ENCODE measurements at regions not wholly inside any gene's neighbourhood (a gene's known extent, or its start where the extent isn't known, plus 50 kb on each side); places are given as distances from the start of the nearest gene placed in this dataset.

GRCh38 chr20:21569586-21569985 is 55.7 kb upstream of the NKX2-2 start:
- TF ChIP-seq NFIC (IDR thresholded peaks at IDR 0.05) (no peak), CREB1 (IDR thresholded peaks at IDR 0.05; ENCODE audit: low read depth) (no peak), FOXM1 (IDR thresholded peaks at IDR 0.05; ENCODE audit: borderline replicate concordance, low read depth) (no peak), USF1 (IDR thresholded peaks at IDR 0.05) (no peak), REST (IDR thresholded peaks at IDR 0.05; ENCODE audit: low read depth) (no peak), YY1 (IDR thresholded peaks at IDR 0.05; ENCODE audit: low read depth) (no peak), CEBPB (IDR thresholded peaks at IDR 0.05) (no peak), TAF1 (IDR thresholded peaks at IDR 0.05; ENCODE audit: low read depth) (no peak), RAD21 (IDR thresholded peaks at IDR 0.05; ENCODE audit: low read depth) (no peak), TEAD4 (IDR thresholded peaks at IDR 0.05) (no peak), MAX (IDR thresholded peaks at IDR 0.05) (no peak), EGR1 (IDR thresholded peaks at IDR 0.05) (no peak), TCF12 (IDR thresholded peaks at IDR 0.05; ENCODE audit: low read depth) (no peak), ZBTB7A (IDR thresholded peaks at IDR 0.05; ENCODE audit: low read depth) (no peak), EP300 (IDR thresholded peaks at IDR 0.05; ENCODE audit: borderline replicate concordance) (no peak)

GRCh38 chr20:21564127-21564773 is 50.4 kb upstream of the NKX2-2 start:
- TF ChIP-seq NFIC (IDR thresholded peaks at IDR 0.05) (no peak), TCF12 (IDR thresholded peaks at IDR 0.05; ENCODE audit: low read depth) (no peak), TAF1 (IDR thresholded peaks at IDR 0.05; ENCODE audit: low read depth) (no peak)

All from Ishikawa (cell line).